Hepatocyte (in vitro differentiated cells): ENCODE measurements at regions not wholly inside any gene's neighbourhood (a gene's known extent, or its start where the extent isn't known, plus 50 kb on each side); places are given as distances from the start of the nearest gene placed in this dataset.

Experiments used
- EZH2 ChIP-seq: fragments of 200-600 bp; sonication (generic); IDR thresholded peaks from 2 replicates; pipeline ENCODE4 v1.6.1; 2016; ENCODE audit warnings: antibody characterized with exemption, mild to moderate bottlenecking, borderline replicate concordance
- TF ChIP-seq, protein P1 (sequence below): fragments of 200-600 bp; sonication (generic); IDR thresholded peaks from 2 replicates; pipeline ENCODE4 v1.5.1; 2016; ENCODE audit warnings: antibody characterized with exemption, mild to moderate bottlenecking; ENCODE audit not compliant: poor library complexity

DNA sequence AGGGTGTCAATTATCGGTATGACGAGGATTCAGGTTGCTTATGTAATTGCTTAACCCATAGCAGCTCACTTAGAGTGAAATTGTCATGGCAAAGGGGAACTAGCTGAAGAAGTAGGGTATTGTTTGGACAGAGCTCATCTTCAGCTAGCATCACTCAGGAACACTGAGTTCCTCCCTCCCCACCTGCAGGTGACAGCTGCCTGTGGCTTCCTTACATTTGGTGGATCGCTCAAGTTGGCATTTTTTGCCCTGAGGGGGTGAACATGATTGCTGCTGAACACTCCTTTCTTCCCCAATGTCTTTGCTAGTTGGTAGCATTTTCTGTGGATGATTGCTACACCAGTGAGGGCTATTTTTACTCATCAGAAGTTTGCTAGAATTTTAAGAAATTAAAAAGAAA lies 86.7 kb upstream of the THUMPD2 start:
- TF ChIP-seq EZH2: no peak
- TF ChIP-seq, protein P1, sequence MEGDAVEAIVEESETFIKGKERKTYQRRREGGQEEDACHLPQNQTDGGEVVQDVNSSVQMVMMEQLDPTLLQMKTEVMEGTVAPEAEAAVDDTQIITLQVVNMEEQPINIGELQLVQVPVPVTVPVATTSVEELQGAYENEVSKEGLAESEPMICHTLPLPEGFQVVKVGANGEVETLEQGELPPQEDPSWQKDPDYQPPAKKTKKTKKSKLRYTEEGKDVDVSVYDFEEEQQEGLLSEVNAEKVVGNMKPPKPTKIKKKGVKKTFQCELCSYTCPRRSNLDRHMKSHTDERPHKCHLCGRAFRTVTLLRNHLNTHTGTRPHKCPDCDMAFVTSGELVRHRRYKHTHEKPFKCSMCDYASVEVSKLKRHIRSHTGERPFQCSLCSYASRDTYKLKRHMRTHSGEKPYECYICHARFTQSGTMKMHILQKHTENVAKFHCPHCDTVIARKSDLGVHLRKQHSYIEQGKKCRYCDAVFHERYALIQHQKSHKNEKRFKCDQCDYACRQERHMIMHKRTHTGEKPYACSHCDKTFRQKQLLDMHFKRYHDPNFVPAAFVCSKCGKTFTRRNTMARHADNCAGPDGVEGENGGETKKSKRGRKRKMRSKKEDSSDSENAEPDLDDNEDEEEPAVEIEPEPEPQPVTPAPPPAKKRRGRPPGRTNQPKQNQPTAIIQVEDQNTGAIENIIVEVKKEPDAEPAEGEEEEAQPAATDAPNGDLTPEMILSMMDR: no peak
